Hepatocyte (in vitro differentiated cells): ENCODE measurements at regions not wholly inside any gene's neighbourhood (a gene's known extent, or its start where the extent isn't known, plus 50 kb on each side); places are given as distances from the start of the nearest gene placed in this dataset.

ENCODE experiments used
- CTCF ChIP-seq: fragments of 200-600 bp; sonication (generic); IDR thresholded peaks from 2 replicates; pipeline ENCODE4 v1.5.1; 2016; ENCODE audit warnings: antibody characterized with exemption, mild to moderate bottlenecking; ENCODE audit not compliant: poor library complexity
- EZH2 ChIP-seq: fragments of 200-600 bp; sonication (generic); IDR thresholded peaks from 2 replicates; pipeline ENCODE4 v1.6.1; 2016; ENCODE audit warnings: antibody characterized with exemption, mild to moderate bottlenecking, borderline replicate concordance

- no peak for TF ChIP-seq CTCF
- no peak for TF ChIP-seq EZH2
Measured at GRCh38 chr16:6360641-6361040, 972.0 kb upstream of the RBFOX1 start.
